Mammary epithelial cell (primary cell): ENCODE measurements at regions not wholly inside any gene's neighbourhood (a gene's known extent, or its start where the extent isn't known, plus 50 kb on each side); places are given as distances from the start of the nearest gene placed in this dataset.

ENCODE experiments used
- EZH2 ChIP-seq: IDR thresholded peaks from 2 replicates; pipeline ENCODE4 v1.6.1; 2012; ENCODE audit warnings: low read length, inconsistent platforms, borderline replicate concordance
- TF ChIP-seq, protein P1 (sequence below), 2 donors: IDR thresholded peaks in 1 of 2; conservative IDR thresholded peaks in 1 of 2; 2 replicates each; pipeline ENCODE4 v1.5.1; 2011 to 2012; ENCODE audit warnings: inconsistent platforms in 2 of 2, low read length in 2 of 2, mild to moderate bottlenecking in 2 of 2, control low read depth in 1 of 2, low read depth in 1 of 2; ENCODE audit not compliant: insufficient read depth in 1 of 2; ENCODE audit errors: extremely low read depth in 1 of 2

DNA sequence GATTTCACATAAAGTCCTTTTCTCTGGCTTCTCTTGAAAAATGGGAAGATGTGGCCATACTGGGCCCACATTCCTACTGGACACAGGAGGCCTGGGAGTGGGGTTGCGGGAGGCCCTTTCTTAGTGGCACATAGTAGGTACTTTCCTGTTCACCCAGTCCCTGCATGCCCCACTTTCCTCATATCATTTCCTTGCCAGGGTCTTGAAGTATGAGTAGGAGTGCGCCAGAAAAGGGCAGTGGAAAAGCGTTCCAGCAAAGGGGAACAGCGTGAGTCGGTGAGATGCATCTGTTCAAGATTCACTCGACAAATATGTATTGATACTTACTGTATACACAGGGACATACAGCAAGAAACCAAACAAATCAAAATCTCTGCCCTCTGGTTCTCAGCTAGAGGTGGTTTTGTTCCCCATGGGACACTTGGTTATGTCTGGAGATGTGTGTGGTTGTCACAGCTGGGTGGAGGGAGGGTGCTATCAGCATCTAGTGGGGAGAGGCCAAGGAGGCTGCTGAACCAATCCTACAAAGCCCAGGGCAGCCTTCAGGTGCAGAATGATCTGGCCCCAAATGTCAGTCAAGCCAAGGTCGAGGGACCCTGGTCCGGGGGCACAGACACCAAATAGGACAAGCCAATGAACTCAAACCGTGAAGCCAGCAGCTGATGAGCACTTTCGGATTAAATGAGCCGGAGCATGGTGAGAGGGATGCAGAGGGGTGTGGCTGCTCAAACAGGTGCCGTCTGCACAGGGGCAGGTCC is 151.4 kb downstream of the CEBPB start:
- no peak for TF ChIP-seq EZH2
- TF ChIP-seq, protein P1, sequence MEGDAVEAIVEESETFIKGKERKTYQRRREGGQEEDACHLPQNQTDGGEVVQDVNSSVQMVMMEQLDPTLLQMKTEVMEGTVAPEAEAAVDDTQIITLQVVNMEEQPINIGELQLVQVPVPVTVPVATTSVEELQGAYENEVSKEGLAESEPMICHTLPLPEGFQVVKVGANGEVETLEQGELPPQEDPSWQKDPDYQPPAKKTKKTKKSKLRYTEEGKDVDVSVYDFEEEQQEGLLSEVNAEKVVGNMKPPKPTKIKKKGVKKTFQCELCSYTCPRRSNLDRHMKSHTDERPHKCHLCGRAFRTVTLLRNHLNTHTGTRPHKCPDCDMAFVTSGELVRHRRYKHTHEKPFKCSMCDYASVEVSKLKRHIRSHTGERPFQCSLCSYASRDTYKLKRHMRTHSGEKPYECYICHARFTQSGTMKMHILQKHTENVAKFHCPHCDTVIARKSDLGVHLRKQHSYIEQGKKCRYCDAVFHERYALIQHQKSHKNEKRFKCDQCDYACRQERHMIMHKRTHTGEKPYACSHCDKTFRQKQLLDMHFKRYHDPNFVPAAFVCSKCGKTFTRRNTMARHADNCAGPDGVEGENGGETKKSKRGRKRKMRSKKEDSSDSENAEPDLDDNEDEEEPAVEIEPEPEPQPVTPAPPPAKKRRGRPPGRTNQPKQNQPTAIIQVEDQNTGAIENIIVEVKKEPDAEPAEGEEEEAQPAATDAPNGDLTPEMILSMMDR (conservative IDR thresholded peaks at IDR 0.05 in 1 of 2, IDR thresholded peaks at IDR 0.05 in 1 of 2; ENCODE audit: extremely low read depth in 1 of 2, insufficient read depth in 1 of 2, low read depth in 1 of 2, low read length in 2 of 2): no peak
